PC-9 (cell line): ENCODE measurements at regions not wholly inside any gene's neighbourhood (a gene's known extent, or its start where the extent isn't known, plus 50 kb on each side); places are given as distances from the start of the nearest gene placed in this dataset.

Experiments used
- EZH2 ChIP-seq: fragments of 200-600 bp; sonication (generic); IDR thresholded peaks from 2 replicates; pipeline ENCODE4 v1.8.0; 2017; ENCODE audit warnings: antibody characterized with exemption, low read depth
- TF ChIP-seq, protein P1 (sequence below): fragments of 200-600 bp; sonication (generic); conservative IDR thresholded peaks from 2 replicates; pipeline ENCODE4 v1.6.1; 2017; ENCODE audit warnings: mixed run types, antibody characterized with exemption, mild to moderate bottlenecking, moderate library complexity

DNA sequence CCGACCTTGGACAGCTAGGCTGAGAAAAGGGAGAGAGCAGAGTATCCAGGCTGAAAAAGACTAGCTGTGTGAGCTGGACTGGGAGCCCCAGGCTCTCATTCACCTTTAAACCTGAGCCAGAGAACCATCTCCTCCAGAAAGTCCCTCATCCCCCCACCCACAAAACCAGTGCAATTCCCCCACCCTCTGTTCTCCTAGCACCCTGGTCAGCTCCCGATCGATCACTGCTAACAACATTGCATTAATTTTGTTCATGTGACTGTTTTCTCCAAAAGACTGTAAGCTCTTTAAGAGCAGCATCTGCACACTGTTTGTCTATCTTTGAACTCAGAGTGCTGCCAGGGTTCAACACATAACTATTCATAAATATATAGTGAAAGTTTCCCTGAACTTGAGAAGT lies 67.1 kb upstream of the NFASC start:
- TF ChIP-seq, protein P1, sequence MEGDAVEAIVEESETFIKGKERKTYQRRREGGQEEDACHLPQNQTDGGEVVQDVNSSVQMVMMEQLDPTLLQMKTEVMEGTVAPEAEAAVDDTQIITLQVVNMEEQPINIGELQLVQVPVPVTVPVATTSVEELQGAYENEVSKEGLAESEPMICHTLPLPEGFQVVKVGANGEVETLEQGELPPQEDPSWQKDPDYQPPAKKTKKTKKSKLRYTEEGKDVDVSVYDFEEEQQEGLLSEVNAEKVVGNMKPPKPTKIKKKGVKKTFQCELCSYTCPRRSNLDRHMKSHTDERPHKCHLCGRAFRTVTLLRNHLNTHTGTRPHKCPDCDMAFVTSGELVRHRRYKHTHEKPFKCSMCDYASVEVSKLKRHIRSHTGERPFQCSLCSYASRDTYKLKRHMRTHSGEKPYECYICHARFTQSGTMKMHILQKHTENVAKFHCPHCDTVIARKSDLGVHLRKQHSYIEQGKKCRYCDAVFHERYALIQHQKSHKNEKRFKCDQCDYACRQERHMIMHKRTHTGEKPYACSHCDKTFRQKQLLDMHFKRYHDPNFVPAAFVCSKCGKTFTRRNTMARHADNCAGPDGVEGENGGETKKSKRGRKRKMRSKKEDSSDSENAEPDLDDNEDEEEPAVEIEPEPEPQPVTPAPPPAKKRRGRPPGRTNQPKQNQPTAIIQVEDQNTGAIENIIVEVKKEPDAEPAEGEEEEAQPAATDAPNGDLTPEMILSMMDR: no peak
- no peak for TF ChIP-seq EZH2
